ENCODE measurements at regions not wholly inside any gene's neighbourhood (a gene's known extent, or its start where the extent isn't known, plus 50 kb on each side); places are given as distances from the start of the nearest gene placed in this dataset.

DNA sequence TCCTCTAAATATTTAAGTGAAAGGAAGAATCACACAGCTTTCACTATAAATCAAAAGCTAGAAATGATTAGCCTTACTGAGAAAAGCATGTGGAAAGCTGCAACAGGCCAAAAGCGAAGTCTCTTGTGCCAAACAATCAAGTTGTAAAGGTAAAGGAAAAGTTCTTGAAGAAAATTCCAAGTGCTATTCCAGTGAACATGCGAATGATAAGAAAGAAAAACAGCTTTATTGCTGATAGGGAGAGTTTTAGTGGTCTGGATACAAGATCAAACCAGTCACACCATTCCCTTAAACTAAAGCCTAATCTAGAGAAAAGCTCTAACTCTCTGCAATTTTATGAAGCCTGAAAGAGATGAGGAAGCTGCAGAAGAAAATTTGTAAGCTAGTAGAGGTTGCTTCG, 190.9 kb downstream of the BTG1 start:
- no peak overlapping the region for H3K27ac ChIP-seq

GRCh38 chr12:91954326-91954725, 191.3 kb downstream of the BTG1 start:
- H3K27me3 ChIP-seq (ENCODE audit: insufficient read depth, low read depth): no peaks in the 10 kb centered on the region
- no peaks in the 10 kb centered on the region for H3K79me2 ChIP-seq (ENCODE audit: insufficient read depth, low read depth)
- no peak overlapping the region for H3K4me2 ChIP-seq
- H4K20me1 ChIP-seq (ENCODE audit: insufficient read depth): no peaks in the 10 kb centered on the region
- H3K27ac ChIP-seq: no peak overlapping the region
- H3K9ac ChIP-seq: no peak overlapping the region
- no peak overlapping the region for H3K4me3 ChIP-seq (IDR thresholded peaks at IDR 0.05; ENCODE audit: insufficient read depth, low read depth, low read length)
- no peaks in the 10 kb centered on the region for H3K4me1 ChIP-seq (ENCODE audit: low read depth, poor library complexity, severe bottlenecking)
- no peak overlapping the region for H2AFZ ChIP-seq (ENCODE audit: low read depth)
- no peaks in the 10 kb centered on the region for H3K36me3 ChIP-seq (ENCODE audit: insufficient read depth)
- TF ChIP-seq, protein P1, sequence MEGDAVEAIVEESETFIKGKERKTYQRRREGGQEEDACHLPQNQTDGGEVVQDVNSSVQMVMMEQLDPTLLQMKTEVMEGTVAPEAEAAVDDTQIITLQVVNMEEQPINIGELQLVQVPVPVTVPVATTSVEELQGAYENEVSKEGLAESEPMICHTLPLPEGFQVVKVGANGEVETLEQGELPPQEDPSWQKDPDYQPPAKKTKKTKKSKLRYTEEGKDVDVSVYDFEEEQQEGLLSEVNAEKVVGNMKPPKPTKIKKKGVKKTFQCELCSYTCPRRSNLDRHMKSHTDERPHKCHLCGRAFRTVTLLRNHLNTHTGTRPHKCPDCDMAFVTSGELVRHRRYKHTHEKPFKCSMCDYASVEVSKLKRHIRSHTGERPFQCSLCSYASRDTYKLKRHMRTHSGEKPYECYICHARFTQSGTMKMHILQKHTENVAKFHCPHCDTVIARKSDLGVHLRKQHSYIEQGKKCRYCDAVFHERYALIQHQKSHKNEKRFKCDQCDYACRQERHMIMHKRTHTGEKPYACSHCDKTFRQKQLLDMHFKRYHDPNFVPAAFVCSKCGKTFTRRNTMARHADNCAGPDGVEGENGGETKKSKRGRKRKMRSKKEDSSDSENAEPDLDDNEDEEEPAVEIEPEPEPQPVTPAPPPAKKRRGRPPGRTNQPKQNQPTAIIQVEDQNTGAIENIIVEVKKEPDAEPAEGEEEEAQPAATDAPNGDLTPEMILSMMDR (conservative IDR thresholded peaks at IDR 0.05; ENCODE audit: low read depth, low read length): no peak

More for the DNA sequence above, 190.9 kb downstream of the BTG1 start:
- no peak overlapping the region for H3K4me3 ChIP-seq (IDR thresholded peaks at IDR 0.05; ENCODE audit: insufficient read depth, low read depth, low read length)
- no peak overlapping the region for H3K9ac ChIP-seq
- no peak overlapping the region for H2AFZ ChIP-seq (ENCODE audit: low read depth)
- no peaks in the 10 kb centered on the region for H3K4me1 ChIP-seq (ENCODE audit: low read depth, poor library complexity, severe bottlenecking)
- H4K20me1 ChIP-seq (ENCODE audit: insufficient read depth): no peaks in the 10 kb centered on the region
- no peak overlapping the region for H3K4me2 ChIP-seq
- H3K79me2 ChIP-seq (ENCODE audit: insufficient read depth, low read depth): no peaks in the 10 kb centered on the region
- no peaks in the 10 kb centered on the region for H3K36me3 ChIP-seq (ENCODE audit: insufficient read depth)
- TF ChIP-seq, protein P1 (conservative IDR thresholded peaks at IDR 0.05; ENCODE audit: low read depth, low read length): no peak
- H3K27me3 ChIP-seq (ENCODE audit: insufficient read depth, low read depth): no peaks in the 10 kb centered on the region

DNA sequence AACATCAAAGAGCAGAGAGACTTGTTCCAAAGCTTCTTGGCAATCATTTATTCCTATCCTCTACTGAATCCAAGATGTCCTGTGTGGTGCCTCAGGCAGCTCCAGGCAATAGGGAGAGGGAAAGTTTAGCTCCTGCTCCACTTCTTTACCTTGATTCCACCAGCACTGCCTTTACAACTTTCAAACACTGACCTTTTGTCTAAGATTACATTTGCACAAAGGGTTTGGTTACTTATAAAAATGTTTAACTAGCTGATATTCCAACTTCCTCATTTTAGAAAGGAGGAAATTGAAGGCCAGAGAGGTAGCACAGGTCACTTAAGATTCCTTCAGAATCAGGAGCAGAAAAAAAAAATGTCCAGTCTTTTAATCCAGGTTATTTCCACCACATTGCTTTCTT, 192.7 kb downstream of the BTG1 start:
- Histone ChIP-seq H4K20me1 (ENCODE audit: insufficient read depth) (no peaks in the 10 kb centered on the region), H3K4me3 (IDR thresholded peaks at IDR 0.05; ENCODE audit: insufficient read depth, low read depth, low read length) (no peak overlapping the region), H3K9ac (no peak overlapping the region), H3K4me2 (no peak overlapping the region), H3K79me2 (ENCODE audit: insufficient read depth, low read depth) (no peaks in the 10 kb centered on the region), H3K27me3 (ENCODE audit: insufficient read depth, low read depth) (no peaks in the 10 kb centered on the region), H3K27ac (no peak overlapping the region), H3K36me3 (ENCODE audit: insufficient read depth) (no peaks in the 10 kb centered on the region), H2AFZ (ENCODE audit: low read depth) (no peak overlapping the region), H3K4me1 (ENCODE audit: low read depth, poor library complexity, severe bottlenecking) (no peaks in the 10 kb centered on the region)
- TF ChIP-seq, protein P1 (conservative IDR thresholded peaks at IDR 0.05; ENCODE audit: low read depth, low read length): no peak

DNA sequence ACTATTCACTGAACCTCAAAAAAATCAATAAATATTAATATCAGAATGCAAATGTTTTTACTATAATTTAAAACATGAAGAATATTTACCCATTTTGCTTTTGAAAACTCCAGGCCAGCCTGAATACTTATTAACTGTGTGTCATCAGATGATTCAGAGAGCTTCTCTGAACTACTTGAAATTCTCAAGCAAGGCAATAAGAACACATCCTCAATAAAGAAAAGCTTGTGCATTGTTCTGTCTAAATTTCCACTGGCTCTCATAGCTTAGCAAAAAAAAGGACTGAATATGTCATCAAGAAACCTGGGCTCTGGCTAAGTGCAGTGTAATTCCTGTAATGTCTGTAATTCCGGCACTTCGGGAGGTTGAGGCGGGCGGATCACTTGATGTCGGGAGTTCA, 194.1 kb downstream of the BTG1 start:
- Histone ChIP-seq H3K27me3 (ENCODE audit: insufficient read depth, low read depth) (no peaks in the 10 kb centered on the region), H3K79me2 (ENCODE audit: insufficient read depth, low read depth) (no peaks in the 10 kb centered on the region), H3K4me3 (IDR thresholded peaks at IDR 0.05; ENCODE audit: insufficient read depth, low read depth, low read length) (no peak overlapping the region), H3K9ac (no peak overlapping the region), H2AFZ (ENCODE audit: low read depth) (no peak overlapping the region), H3K27ac (no peak overlapping the region), H3K36me3 (ENCODE audit: insufficient read depth) (no peaks in the 10 kb centered on the region), H3K4me1 (ENCODE audit: low read depth, poor library complexity, severe bottlenecking) (no peaks in the 10 kb centered on the region), H3K4me2 (no peak overlapping the region), H4K20me1 (ENCODE audit: insufficient read depth) (no peaks in the 10 kb centered on the region)
- TF ChIP-seq, protein P1 (conservative IDR thresholded peaks at IDR 0.05; ENCODE audit: low read depth, low read length): no peak

Measured in KMS-11 (cell line).